Neural progenitor cell (in vitro differentiated cells): ENCODE measurements at regions not wholly inside any gene's neighbourhood (a gene's known extent, or its start where the extent isn't known, plus 50 kb on each side); places are given as distances from the start of the nearest gene placed in this dataset.

ENCODE experiments used
- DNase-seq: peaks from one replicate; pipeline ENCODE4 v3.0.0-alpha.2; 2016; ENCODE audit warnings: low spot score
- H2AFZ ChIP-seq: fragments of 200-600 bp; sonication (generic); replicated peaks from 2 replicates; pipeline ENCODE4 v1.6.1; 2016; ENCODE audit warnings: antibody characterized with exemption
- H3F3A ChIP-seq: fragments of 200-600 bp; sonication (generic); 2 replicates; pipeline ENCODE4 v1.6.1; 2016; ENCODE audit warnings: antibody characterized with exemption, low read depth
- H3K27ac ChIP-seq: fragments of 200-600 bp; sonication (generic); 2 replicates; pipeline ENCODE4 v1.5.1; 2016; ENCODE audit warnings: mild to moderate bottlenecking
- H3K27me3 ChIP-seq: fragments of 200-600 bp; sonication (generic); 2 replicates; pipeline ENCODE4 v1.6.1; 2016; ENCODE audit warnings: mild to moderate bottlenecking, moderate library complexity
- H3K36me3 ChIP-seq: fragments of 200-600 bp; sonication (generic); 2 replicates; pipeline ENCODE4 v1.5.1; 2016
- H3K4me1 ChIP-seq: fragments of 200-600 bp; sonication (generic); 2 replicates; pipeline ENCODE4 v1.6.1; 2016; ENCODE audit warnings: mixed run types
- H3K4me2 ChIP-seq: fragments of 200-600 bp; sonication (generic); 2 replicates; pipeline ENCODE4 v1.6.1; 2016
- H3K4me3 ChIP-seq: fragments of 200-600 bp; sonication (generic); 2 replicates; pipeline ENCODE4 v1.5.1; 2016
- H3K79me2 ChIP-seq: fragments of 200-600 bp; sonication (generic); 2 replicates; pipeline ENCODE4 v1.6.1; 2016; ENCODE audit warnings: low read depth
- H3K9ac ChIP-seq: fragments of 200-600 bp; sonication (generic); 2 replicates; pipeline ENCODE4 v1.6.1; 2016
- H3K9me3 ChIP-seq: fragments of 200-600 bp; sonication (generic); 2 replicates; pipeline ENCODE4 v1.5.1; 2016; ENCODE audit warnings: low read depth
- H4K20me1 ChIP-seq: fragments of 200-600 bp; sonication (generic); 2 replicates; pipeline ENCODE4 v1.6.1; 2016; ENCODE audit warnings: low read depth
- H3K27ac Mint-ChIP-seq: 3 replicates; pipeline ENCODE4 v1.8.0; 2021; ENCODE audit warnings: mixed read lengths
- H3K27me3 Mint-ChIP-seq: 2 replicates; pipeline ENCODE4 v1.8.0; 2022; ENCODE audit warnings: low read depth, mild to moderate bottlenecking, inconsistent platforms, moderate library complexity, mixed read lengths; ENCODE audit not compliant: insufficient read depth
- H3K36me3 Mint-ChIP-seq: 3 replicates; pipeline ENCODE4 v1.8.0; 2021; ENCODE audit warnings: mixed read lengths
- H3K4me1 Mint-ChIP-seq: 3 replicates; pipeline ENCODE4 v1.8.0; 2021; ENCODE audit warnings: mixed read lengths
- H3K4me3 Mint-ChIP-seq: 3 replicates; pipeline ENCODE4 v1.8.0; 2021; ENCODE audit warnings: mild to moderate bottlenecking, moderate library complexity, mixed read lengths
- H3K9me3 Mint-ChIP-seq: 3 replicates; pipeline ENCODE4 v1.8.0; 2020; ENCODE audit warnings: mixed read lengths
- EZH2 ChIP-seq: fragments of 200-600 bp; sonication (generic); IDR thresholded peaks from 2 replicates; pipeline ENCODE4 v1.6.1; 2017; ENCODE audit warnings: antibody characterized with exemption, mild to moderate bottlenecking, moderate library complexity
- EZH2phosphoT487 ChIP-seq: fragments of 200-600 bp; sonication (generic); IDR thresholded peaks from 2 replicates; pipeline ENCODE4 v1.6.1; 2017; ENCODE audit warnings: antibody characterized with exemption
- TF ChIP-seq, protein P1 (sequence below): fragments of 200-600 bp; sonication (generic); IDR thresholded peaks from 2 replicates; pipeline ENCODE4 v1.5.1; 2017; ENCODE audit warnings: antibody characterized with exemption, mild to moderate bottlenecking

DNA sequence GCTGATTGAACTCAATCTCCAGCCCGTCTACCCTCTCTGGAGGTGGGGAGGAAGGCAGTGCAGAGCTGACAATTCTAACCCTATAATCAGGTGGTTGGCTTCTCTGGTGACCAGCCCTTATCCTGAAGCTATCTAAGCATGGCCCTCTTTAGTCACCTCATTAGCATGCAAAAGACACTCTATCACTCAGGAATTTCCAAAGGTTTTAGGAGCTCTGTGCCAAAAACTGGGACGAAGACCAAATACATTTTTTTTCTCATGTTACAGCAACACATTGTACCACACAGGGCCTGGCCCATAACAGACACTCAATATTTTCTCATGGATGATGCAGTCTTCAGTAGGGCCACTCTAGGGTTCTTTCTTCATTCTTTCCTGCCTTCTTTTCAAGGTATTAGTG, 118.8 kb upstream of the VLDLR start:
- Mint-ChIP-seq H3K4me3 (no peak overlapping the region), H3K27me3 (no peaks in the 10 kb centered on the region), H3K36me3 (no peaks in the 10 kb centered on the region), H3K9me3 (no peaks in the 10 kb centered on the region), H3K27ac (no peak overlapping the region), H3K4me1 (no peaks in the 10 kb centered on the region)
- no peak overlapping the region for H3K27ac ChIP-seq
- no peaks in the 10 kb centered on the region for H3K4me1 ChIP-seq
- no peaks in the 10 kb centered on the region for H3K36me3 ChIP-seq
- no peaks in the 10 kb centered on the region for H3K27me3 ChIP-seq
- no peaks in the 10 kb centered on the region for H3K79me2 ChIP-seq
- no peak for DNase-seq
- TF ChIP-seq EZH2phosphoT487: no peak
- TF ChIP-seq, protein P1, sequence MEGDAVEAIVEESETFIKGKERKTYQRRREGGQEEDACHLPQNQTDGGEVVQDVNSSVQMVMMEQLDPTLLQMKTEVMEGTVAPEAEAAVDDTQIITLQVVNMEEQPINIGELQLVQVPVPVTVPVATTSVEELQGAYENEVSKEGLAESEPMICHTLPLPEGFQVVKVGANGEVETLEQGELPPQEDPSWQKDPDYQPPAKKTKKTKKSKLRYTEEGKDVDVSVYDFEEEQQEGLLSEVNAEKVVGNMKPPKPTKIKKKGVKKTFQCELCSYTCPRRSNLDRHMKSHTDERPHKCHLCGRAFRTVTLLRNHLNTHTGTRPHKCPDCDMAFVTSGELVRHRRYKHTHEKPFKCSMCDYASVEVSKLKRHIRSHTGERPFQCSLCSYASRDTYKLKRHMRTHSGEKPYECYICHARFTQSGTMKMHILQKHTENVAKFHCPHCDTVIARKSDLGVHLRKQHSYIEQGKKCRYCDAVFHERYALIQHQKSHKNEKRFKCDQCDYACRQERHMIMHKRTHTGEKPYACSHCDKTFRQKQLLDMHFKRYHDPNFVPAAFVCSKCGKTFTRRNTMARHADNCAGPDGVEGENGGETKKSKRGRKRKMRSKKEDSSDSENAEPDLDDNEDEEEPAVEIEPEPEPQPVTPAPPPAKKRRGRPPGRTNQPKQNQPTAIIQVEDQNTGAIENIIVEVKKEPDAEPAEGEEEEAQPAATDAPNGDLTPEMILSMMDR: no peak
- H4K20me1 ChIP-seq: no peaks in the 10 kb centered on the region
- H3F3A ChIP-seq: no peaks in the 10 kb centered on the region
- H3K4me2 ChIP-seq: no peak overlapping the region
- H3K9me3 ChIP-seq: no peaks in the 10 kb centered on the region
- no peak overlapping the region for H3K9ac ChIP-seq
- H3K4me3 ChIP-seq: no peak overlapping the region
- no peak overlapping the region for H2AFZ ChIP-seq

DNA sequence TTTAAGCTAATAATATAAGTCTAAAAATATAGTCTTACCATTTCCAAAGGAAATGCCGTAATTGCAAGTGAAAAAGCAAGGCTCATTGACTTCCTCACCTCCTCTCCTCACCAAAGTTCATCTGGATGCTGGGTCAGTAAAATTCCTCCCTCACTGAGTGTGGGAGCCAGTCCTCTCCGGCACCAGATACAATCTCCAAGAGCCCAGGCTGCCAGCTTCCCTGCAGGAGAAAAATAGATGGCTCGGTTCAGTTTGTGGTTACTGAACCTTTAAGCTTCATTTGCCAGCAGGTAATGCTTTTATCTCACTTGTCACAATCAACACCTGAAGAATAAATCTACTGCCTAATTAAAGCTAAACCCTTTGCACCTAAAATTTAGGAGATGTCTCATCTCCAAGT, 115.3 kb upstream of the VLDLR start:
- H3K4me1 Mint-ChIP-seq: no peaks in the 10 kb centered on the region
- Histone ChIP-seq H4K20me1 (no peaks in the 10 kb centered on the region), H3K79me2 (no peaks in the 10 kb centered on the region), H3K4me1 (no peaks in the 10 kb centered on the region), H3K4me2 (no peak overlapping the region), H3F3A (no peaks in the 10 kb centered on the region), H3K9ac (no peak overlapping the region), H3K27me3 (no peaks in the 10 kb centered on the region), H3K4me3 (no peak overlapping the region), H3K36me3 (no peaks in the 10 kb centered on the region), H3K9me3 (no peaks in the 10 kb centered on the region), H3K27ac (no peak overlapping the region), H2AFZ (no peak overlapping the region)
- no peak overlapping the region for H3K27ac Mint-ChIP-seq
- TF ChIP-seq EZH2 (no peak), EZH2phosphoT487 (no peak)
- TF ChIP-seq, protein P1: no peak
- H3K27me3 Mint-ChIP-seq: no peaks in the 10 kb centered on the region
- peaks cover 2% of the 10 kb centered on the region for H3K9me3 Mint-ChIP-seq
- DNase-seq: no peak
- H3K4me3 Mint-ChIP-seq: no peak overlapping the region
- H3K36me3 Mint-ChIP-seq: no peaks in the 10 kb centered on the region

DNA sequence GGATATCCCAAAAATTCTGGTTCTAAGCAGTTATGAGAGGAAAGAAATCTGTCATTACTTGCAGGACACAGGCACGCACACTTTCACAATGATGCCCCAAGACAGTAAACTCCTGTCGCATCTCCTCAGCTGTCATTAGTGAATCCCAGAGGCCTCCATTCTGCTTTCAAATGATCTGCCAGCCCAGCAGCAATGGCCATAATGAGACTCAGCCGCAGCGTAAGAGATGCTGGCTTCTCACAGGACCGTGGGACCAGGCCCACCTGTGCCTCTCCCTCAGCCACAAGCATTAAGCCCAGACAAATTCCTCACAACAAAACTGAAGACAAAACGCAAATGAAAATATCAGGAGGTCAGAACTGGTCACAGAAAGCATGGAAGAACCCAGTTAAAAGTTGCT, 98.0 kb upstream of the VLDLR start:
- no peaks in the 10 kb centered on the region for H3K36me3 Mint-ChIP-seq
- H3K27me3 Mint-ChIP-seq: no peaks in the 10 kb centered on the region
- no peaks in the 10 kb centered on the region for H3K9me3 ChIP-seq
- TF ChIP-seq EZH2 (no peak), EZH2phosphoT487 (no peak)
- TF ChIP-seq, protein P1: no peak
- peaks cover 3% of the 10 kb centered on the region for H3K4me1 Mint-ChIP-seq
- no peak for DNase-seq
- H3K9me3 Mint-ChIP-seq: peaks cover 12% of the 10 kb centered on the region
- H3K27ac ChIP-seq: no peak overlapping the region
- H3K27ac Mint-ChIP-seq: no peak overlapping the region
- no peak overlapping the region for H3K4me3 ChIP-seq
- H4K20me1 ChIP-seq: no peaks in the 10 kb centered on the region
- H3K79me2 ChIP-seq: no peaks in the 10 kb centered on the region
- peak overlapping the region; percentile 72 for H2AFZ ChIP-seq
- H3K4me3 Mint-ChIP-seq: no peak overlapping the region
- no peaks in the 10 kb centered on the region for H3K4me1 ChIP-seq
- H3K27me3 ChIP-seq: no peaks in the 10 kb centered on the region
- H3F3A ChIP-seq: no peaks in the 10 kb centered on the region
- no peak overlapping the region for H3K9ac ChIP-seq
- no peak overlapping the region for H3K4me2 ChIP-seq
- H3K36me3 ChIP-seq: no peaks in the 10 kb centered on the region

DNA sequence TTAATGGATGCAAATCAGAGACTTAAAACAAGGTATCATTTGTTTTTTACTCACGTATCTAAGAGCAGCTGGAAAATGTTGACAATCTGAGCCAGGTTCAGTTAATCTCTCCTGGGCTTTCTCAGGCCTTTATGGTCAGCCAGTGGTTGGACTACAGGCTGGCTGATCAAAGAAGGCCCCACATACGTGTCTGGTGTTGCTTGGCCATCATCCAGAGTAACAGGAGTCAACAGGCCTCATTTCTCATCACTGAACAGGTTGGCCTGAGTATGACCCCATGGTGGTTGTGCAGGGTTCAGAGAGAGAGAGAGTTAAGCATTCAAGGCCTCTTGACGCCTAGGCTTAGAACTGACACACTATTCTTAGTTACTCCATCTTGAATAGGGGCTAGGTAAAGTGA, 97.0 kb upstream of the VLDLR start:
- no peak overlapping the region for H3K27ac Mint-ChIP-seq
- no peak overlapping the region for H3K27ac ChIP-seq
- no peaks in the 10 kb centered on the region for H3K9me3 ChIP-seq
- TF ChIP-seq EZH2phosphoT487 (no peak), EZH2 (no peak)
- TF ChIP-seq, protein P1: no peak
- peaks cover 5% of the 10 kb centered on the region for H3K9me3 Mint-ChIP-seq
- DNase-seq: no peak
- no peak overlapping the region for H2AFZ ChIP-seq
- no peaks in the 10 kb centered on the region for H3K4me1 ChIP-seq
- H3K4me2 ChIP-seq: no peak overlapping the region
- H3K36me3 ChIP-seq: no peaks in the 10 kb centered on the region
- peaks cover 3% of the 10 kb centered on the region for H3K4me1 Mint-ChIP-seq
- no peaks in the 10 kb centered on the region for H3K27me3 Mint-ChIP-seq
- H4K20me1 ChIP-seq: no peaks in the 10 kb centered on the region
- no peaks in the 10 kb centered on the region for H3K36me3 Mint-ChIP-seq
- no peak overlapping the region for H3K4me3 ChIP-seq
- no peaks in the 10 kb centered on the region for H3K27me3 ChIP-seq
- no peaks in the 10 kb centered on the region for H3F3A ChIP-seq
- H3K4me3 Mint-ChIP-seq: no peak overlapping the region
- no peak overlapping the region for H3K9ac ChIP-seq
- H3K79me2 ChIP-seq: no peaks in the 10 kb centered on the region
